ENCODE measurements at regions not wholly inside any gene's neighbourhood (a gene's known extent, or its start where the extent isn't known, plus 50 kb on each side); places are given as distances from the start of the nearest gene placed in this dataset.

- TF ChIP-seq CTCF (IDR thresholded peaks at IDR 0.05): no peak
- TF ChIP-seq ZFX (IDR thresholded peaks at IDR 0.05; ENCODE audit: borderline replicate concordance): no peak
- no peak overlapping the region for H3K27ac ChIP-seq
Measured at GRCh38 chr14:98728836-98729235, 543.2 kb downstream of the BCL11B start.

- H3K27ac ChIP-seq: no peak overlapping the region
- TF ChIP-seq CTCF (IDR thresholded peaks at IDR 0.05): no peak
- TF ChIP-seq ZFX (IDR thresholded peaks at IDR 0.05; ENCODE audit: borderline replicate concordance): no peak
Measured at GRCh38 chr14:98731286-98731685, 540.7 kb downstream of the BCL11B start.

GRCh38 chr14:98731701-98732100 is 540.3 kb downstream of the BCL11B start:
- no peak overlapping the region for H3K27ac ChIP-seq
- TF ChIP-seq CTCF (IDR thresholded peaks at IDR 0.05): no peak
- no peak for TF ChIP-seq ZFX (IDR thresholded peaks at IDR 0.05; ENCODE audit: borderline replicate concordance)

- TF ChIP-seq CTCF (IDR thresholded peaks at IDR 0.05) (no peak), ZFX (IDR thresholded peaks at IDR 0.05; ENCODE audit: borderline replicate concordance) (no peak)
- H3K27ac ChIP-seq: no peak overlapping the region
Measured at GRCh38 chr14:98733536-98733935, 538.5 kb downstream of the BCL11B start.

- no peak overlapping the region for H3K27ac ChIP-seq
- TF ChIP-seq ZFX (IDR thresholded peaks at IDR 0.05; ENCODE audit: borderline replicate concordance) (no peak), CTCF (IDR thresholded peaks at IDR 0.05) (no peak)
Measured at GRCh38 chr14:98736701-98737338, 535.2 kb downstream of the BCL11B start.

- no peak overlapping the region for H3K27ac ChIP-seq
- TF ChIP-seq CTCF (IDR thresholded peaks at IDR 0.05): no peak
- TF ChIP-seq ZFX (IDR thresholded peaks at IDR 0.05; ENCODE audit: borderline replicate concordance): no peak
Measured at GRCh38 chr14:98741523-98741922, 530.5 kb downstream of the BCL11B start.

GRCh38 chr14:98742001-98742400 is 530.0 kb downstream of the BCL11B start:
- TF ChIP-seq CTCF (IDR thresholded peaks at IDR 0.05) (no peak), ZFX (IDR thresholded peaks at IDR 0.05; ENCODE audit: borderline replicate concordance) (no peak)
- no peak overlapping the region for H3K27ac ChIP-seq
